Gastrocnemius medialis (tissue), 4 donors: ENCODE measurements at regions not wholly inside any gene's neighbourhood (a gene's known extent, or its start where the extent isn't known, plus 50 kb on each side); places are given as distances from the start of the nearest gene placed in this dataset.

Experiments used
- CTCF ChIP-seq, 5 experiments: fragments of 450-650 bp in 3 of 5; fragments of 200-600 bp in 2 of 5; sonication (generic) in 2 of 5; IDR thresholded peaks in 4 of 5; conservative IDR thresholded peaks in 1 of 5; 1 replicate in 4 of 5; 2 replicates in 1 of 5; pipeline ENCODE4 v1.5.1; 2016 to 2019; ENCODE audit warnings: antibody characterized with exemption in 5 of 5, mild to moderate bottlenecking in 3 of 5, moderate library complexity in 3 of 5
- POLR2A ChIP-seq, 2 donors: fragments of 450-650 bp; IDR thresholded peaks; one replicate each; pipeline ENCODE4 v1.6.1; 2017; ENCODE audit warnings: antibody characterized with exemption in 2 of 2, mild to moderate bottlenecking in 2 of 2, moderate library complexity in 2 of 2

DNA sequence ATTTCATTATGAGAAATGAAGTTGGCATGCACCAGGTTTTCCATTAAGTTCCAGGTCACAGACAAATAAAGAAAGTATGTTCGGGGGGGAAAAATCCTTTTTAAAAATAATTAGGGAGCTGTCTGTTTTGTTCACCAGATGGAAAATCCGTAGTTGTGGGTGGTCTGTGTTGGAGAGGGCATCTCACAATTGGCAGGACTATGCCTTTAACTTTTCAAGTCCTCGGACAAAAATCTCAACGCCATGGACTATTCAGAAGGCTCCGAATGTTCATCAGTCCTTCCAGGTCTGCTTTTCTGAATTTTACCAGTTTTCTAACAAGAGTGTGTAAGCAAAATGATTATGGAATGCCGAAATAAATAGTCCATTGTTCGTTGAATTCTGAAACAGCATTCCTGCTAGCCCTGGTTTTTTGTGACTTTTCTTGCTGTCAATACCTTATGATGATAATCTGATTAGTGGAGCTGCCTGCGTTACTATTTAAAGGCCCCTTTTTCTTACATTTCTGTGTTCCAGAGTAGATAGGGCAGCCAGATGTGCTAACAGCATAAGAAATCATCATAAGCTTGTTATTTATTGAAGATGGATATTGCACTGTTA is 146.9 kb downstream of the TM9SF2 start:
- TF ChIP-seq CTCF (IDR thresholded peaks at IDR 0.05 in 4 of 5, conservative IDR thresholded peaks at IDR 0.05 in 1 of 5) = no peak
- no peak for TF ChIP-seq POLR2A (IDR thresholded peaks at IDR 0.05)
